GM19193 (cell line): ENCODE measurements at regions not wholly inside any gene's neighbourhood (a gene's known extent, or its start where the extent isn't known, plus 50 kb on each side); places are given as distances from the start of the nearest gene placed in this dataset.
A peak's percentile ranks its signal among the peaks of the same experiment; 100 is the strongest.

Experiments
- POLR2A ChIP-seq: IDR thresholded peaks from 4 replicates; pipeline ENCODE4 v1.6.1; 2011; ENCODE audit not compliant: insufficient read depth, insufficient read length; ENCODE audit errors: extremely low read depth

GRCh38 chr9:110142253-110142652 is 65.7 kb downstream of the C9orf152 start:
- TF ChIP-seq POLR2A, result no peak

DNA sequence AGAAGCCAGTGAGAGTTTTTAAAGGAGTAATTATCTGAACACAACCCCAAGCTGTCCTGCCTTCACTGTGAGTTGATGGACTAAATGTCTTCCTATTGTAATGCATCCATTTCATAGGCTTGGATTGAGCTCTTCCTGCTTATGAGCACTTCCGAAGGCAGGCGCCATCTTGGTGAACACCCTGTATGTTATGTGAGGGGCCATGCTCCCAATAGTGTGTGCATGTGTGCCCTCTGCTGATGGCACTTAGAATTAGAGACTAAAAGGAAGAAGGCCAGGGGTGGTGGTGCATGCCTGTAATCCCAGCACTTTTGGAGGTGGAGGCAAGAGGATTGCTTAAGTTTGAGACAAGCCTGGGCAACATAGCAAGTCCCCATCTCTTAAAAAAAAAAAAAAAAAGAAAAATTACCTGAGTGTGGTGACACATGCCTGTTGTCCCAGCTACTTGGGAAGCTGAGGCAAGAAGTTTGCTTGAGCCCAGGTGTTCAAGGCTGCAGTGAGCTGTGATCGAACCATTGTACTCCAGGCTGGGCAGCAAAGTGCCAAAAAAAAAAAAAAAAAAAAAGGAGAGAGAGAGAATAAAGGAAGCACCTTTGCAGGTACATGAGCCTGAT is 65.0 kb downstream of the C9orf152 start:
- TF ChIP-seq POLR2A, result no peak

GRCh38 chr9:110143485-110143884 is 64.5 kb downstream of the C9orf152 start:
- no peak for TF ChIP-seq POLR2A

DNA sequence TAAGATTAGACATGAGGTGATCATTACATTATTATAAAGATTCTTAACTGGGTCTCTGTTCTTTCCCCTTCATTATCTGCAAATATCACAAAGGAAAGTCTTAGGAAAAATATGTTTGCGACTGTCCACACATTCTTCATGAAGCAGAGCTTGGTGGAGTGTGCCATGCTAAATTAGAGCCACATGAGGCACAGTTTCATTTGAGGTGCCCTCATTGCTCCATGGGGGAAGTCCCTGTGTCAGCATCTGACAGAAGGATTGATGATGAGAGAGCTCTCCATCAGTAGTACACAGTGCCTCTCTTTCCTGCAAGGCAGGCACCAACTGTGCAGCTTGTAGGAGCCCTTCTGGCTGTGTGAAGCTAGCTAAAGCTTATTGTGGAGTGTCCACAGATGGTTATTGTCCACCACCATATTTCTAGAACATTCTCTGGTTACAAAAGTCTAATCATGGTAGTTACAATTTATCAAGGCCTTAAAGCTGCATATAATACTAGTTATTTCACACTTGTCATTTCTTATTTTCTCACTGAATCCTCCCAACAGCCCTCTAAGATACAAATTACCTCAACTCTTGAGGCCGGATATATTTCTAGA is 63.9 kb downstream of the C9orf152 start:
- no peak for TF ChIP-seq POLR2A

DNA sequence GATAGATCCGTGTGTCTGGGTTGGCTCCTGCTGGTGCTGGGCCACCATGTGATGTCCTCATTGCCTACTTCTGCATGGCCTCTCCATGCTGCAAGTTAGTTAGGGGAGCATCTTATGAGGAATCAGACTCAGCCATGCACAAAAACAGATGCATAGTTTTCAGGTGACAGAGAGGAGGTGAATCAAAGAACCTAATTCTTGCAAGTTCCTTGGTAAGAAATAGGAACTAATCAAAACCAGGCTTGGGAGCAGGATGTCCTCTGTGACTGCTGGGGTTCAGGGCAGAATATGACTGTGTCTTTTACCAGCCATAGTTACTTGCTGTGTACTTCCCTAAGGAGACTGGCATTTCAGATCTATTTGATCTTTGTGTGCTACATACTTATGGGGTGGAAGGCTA is 61.6 kb downstream of the C9orf152 start:
- no peak for TF ChIP-seq POLR2A

DNA sequence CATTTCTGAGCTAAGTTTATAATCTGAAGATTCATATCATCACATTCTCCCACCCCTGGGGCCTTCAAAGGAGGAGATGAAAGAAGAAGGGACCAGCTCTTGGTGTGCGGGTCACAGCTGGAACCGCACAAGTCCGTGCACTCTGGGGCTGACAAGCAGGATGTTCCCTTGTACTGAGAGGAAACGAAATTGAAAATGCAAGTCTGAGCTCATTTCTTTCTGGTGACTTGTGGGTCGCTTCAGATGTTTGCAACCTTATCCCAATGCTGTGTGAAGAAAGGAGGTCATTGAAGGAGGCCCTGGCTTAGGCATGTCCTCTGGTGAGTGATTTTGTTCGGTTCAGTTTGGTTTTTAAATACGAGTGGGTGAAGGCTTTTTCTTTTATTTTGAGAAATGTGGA is 59.6 kb downstream of the C9orf152 start:
- peak; percentile 30 for TF ChIP-seq POLR2A

GRCh38 chr9:110148891-110149290 is 59.1 kb downstream of the C9orf152 start:
- TF ChIP-seq POLR2A, result no peak
